Suppressor macrophage treated with lipopolysaccharide for 4 hours (primary cell): ENCODE measurements at regions not wholly inside any gene's neighbourhood (a gene's known extent, or its start where the extent isn't known, plus 50 kb on each side); places are given as distances from the start of the nearest gene placed in this dataset.

Experiments
- DNase-seq: peaks from one replicate; pipeline ENCODE4 v3.0.0-alpha.2; 2020

- no peak for DNase-seq
Measured at GRCh38 chr10:130372222-130372621, 236.0 kb downstream of the GLRX3 start.

GRCh38 chr10:130372866-130373265, 236.7 kb downstream of the GLRX3 start:
- no peak for DNase-seq

- DNase-seq = no peak
Measured at GRCh38 chr10:130377986-130378540, 241.9 kb downstream of the GLRX3 start.

- no peak for DNase-seq
Measured at GRCh38 chr10:130378556-130379400, 242.6 kb downstream of the GLRX3 start.

- DNase-seq = no peak
Measured at GRCh38 chr10:130380056-130380455, 243.9 kb downstream of the GLRX3 start.

GRCh38 chr10:130382031-130382430, 245.8 kb downstream of the GLRX3 start:
- DNase-seq = no peak

GRCh38 chr10:130387936-130388580, 251.9 kb downstream of the GLRX3 start:
- no peak for DNase-seq

GRCh38 chr10:130388746-130389145, 252.6 kb downstream of the GLRX3 start:
- no peak for DNase-seq

- no peak for DNase-seq
Measured at GRCh38 chr10:130389906-130390305, 253.7 kb downstream of the GLRX3 start.

GRCh38 chr10:130392031-130392430, 255.8 kb downstream of the GLRX3 start:
- DNase-seq = no peak

GRCh38 chr10:130393342-130393741, 257.2 kb downstream of the GLRX3 start:
- DNase-seq = no peak

GRCh38 chr10:130394832-130395231, 258.6 kb downstream of the GLRX3 start:
- no peak for DNase-seq

- no peak for DNase-seq
Measured at GRCh38 chr10:130395248-130395936, 259.2 kb downstream of the GLRX3 start.

GRCh38 chr10:130396044-130396443, 259.9 kb downstream of the GLRX3 start:
- no peak for DNase-seq

- DNase-seq = no peak
Measured at GRCh38 chr10:130398090-130398994, 262.2 kb downstream of the GLRX3 start.

GRCh38 chr10:130399425-130399950, 263.3 kb downstream of the GLRX3 start:
- no peak for DNase-seq

GRCh38 chr10:130400890-130401289, 264.7 kb downstream of the GLRX3 start:
- no peak for DNase-seq

GRCh38 chr10:130401860-130402765, 265.9 kb downstream of the GLRX3 start:
- DNase-seq = no peak

- no peak for DNase-seq
Measured at GRCh38 chr10:130403153-130404075, 267.2 kb downstream of the GLRX3 start.
